Stimulated activated CD8-positive, alpha-beta memory T cell treated with anti-CD3 and anti-CD28 coated beads, Interleukin-15, amount 100 ng/mL, for 4 hours (primary cell): ENCODE measurements at regions not wholly inside any gene's neighbourhood (a gene's known extent, or its start where the extent isn't known, plus 50 kb on each side); places are given as distances from the start of the nearest gene placed in this dataset.

Source experiments
- DNase-seq, 2 donors: peaks; one replicate each; pipeline ENCODE4 v3.0.0-alpha.2; 2020; ENCODE audit warnings: low read depth in 2 of 2

GRCh38 chr12:107320033-107320928 lies 226.9 kb upstream of the CRY1 start:
- peak; percentile 47 to 57 for DNase-seq

GRCh38 chr12:107320929-107321631 lies 227.7 kb upstream of the CRY1 start:
- DNase-seq, result peak; percentile 45

- no peak for DNase-seq
Observed at GRCh38 chr12:107322063-107322462, 228.7 kb upstream of the CRY1 start.

- no peak for DNase-seq
Observed at GRCh38 chr12:107325075-107325608, 231.8 kb upstream of the CRY1 start.

- no peak for DNase-seq
Observed at GRCh38 chr12:107326237-107326636, 232.9 kb upstream of the CRY1 start.

- DNase-seq, result no peak
Observed at GRCh38 chr12:107327651-107328182, 234.4 kb upstream of the CRY1 start.

- no peak for DNase-seq
Observed at GRCh38 chr12:107328442-107329133, 235.2 kb upstream of the CRY1 start.

- DNase-seq, result no peak
Observed at GRCh38 chr12:107329569-107330324, 236.4 kb upstream of the CRY1 start.

GRCh38 chr12:107330831-107331431 lies 237.6 kb upstream of the CRY1 start:
- no peak for DNase-seq

- DNase-seq, result no peak
Observed at GRCh38 chr12:107331471-107331870, 238.1 kb upstream of the CRY1 start.

GRCh38 chr12:107331912-107332311 lies 238.6 kb upstream of the CRY1 start:
- no peak for DNase-seq

- DNase-seq, result no peak
Observed at GRCh38 chr12:107332743-107333142, 239.4 kb upstream of the CRY1 start.

GRCh38 chr12:107335802-107336570 lies 242.6 kb upstream of the CRY1 start:
- no peak for DNase-seq

GRCh38 chr12:107336695-107337094 lies 243.3 kb upstream of the CRY1 start:
- DNase-seq, result no peak

GRCh38 chr12:107337346-107338095 lies 244.2 kb upstream of the CRY1 start:
- DNase-seq, result no peak

- DNase-seq, result no peak
Observed at GRCh38 chr12:107339487-107339886, 246.1 kb upstream of the CRY1 start.

GRCh38 chr12:107339932-107340331 lies 246.6 kb upstream of the CRY1 start:
- DNase-seq, result no peak

- no peak for DNase-seq
Observed at GRCh38 chr12:107340898-107341297, 247.5 kb upstream of the CRY1 start.
